ENCODE measurements at regions not wholly inside any gene's neighbourhood (a gene's known extent, or its start where the extent isn't known, plus 50 kb on each side); places are given as distances from the start of the nearest gene placed in this dataset.

DNA sequence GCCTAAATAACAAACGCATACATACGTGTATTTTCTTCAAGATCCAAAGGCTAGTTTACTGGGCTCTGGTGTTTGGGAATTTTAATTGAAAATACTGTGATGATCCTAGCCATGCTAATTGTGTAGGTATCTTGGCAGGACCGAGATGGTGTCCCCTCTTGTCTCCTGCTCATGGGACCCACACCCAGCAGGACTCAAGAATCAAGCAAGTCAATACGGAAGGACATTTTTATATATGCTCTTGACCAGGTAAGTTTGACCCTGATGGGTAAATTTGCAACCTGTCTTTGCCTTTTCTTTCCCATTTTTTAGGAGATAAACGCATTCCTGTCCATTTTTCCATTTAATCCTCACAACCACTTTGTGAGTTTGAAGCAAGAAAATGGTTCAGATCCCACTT is 111.8 kb upstream of the MYCN start:
- no peak for DNase-seq

DNA sequence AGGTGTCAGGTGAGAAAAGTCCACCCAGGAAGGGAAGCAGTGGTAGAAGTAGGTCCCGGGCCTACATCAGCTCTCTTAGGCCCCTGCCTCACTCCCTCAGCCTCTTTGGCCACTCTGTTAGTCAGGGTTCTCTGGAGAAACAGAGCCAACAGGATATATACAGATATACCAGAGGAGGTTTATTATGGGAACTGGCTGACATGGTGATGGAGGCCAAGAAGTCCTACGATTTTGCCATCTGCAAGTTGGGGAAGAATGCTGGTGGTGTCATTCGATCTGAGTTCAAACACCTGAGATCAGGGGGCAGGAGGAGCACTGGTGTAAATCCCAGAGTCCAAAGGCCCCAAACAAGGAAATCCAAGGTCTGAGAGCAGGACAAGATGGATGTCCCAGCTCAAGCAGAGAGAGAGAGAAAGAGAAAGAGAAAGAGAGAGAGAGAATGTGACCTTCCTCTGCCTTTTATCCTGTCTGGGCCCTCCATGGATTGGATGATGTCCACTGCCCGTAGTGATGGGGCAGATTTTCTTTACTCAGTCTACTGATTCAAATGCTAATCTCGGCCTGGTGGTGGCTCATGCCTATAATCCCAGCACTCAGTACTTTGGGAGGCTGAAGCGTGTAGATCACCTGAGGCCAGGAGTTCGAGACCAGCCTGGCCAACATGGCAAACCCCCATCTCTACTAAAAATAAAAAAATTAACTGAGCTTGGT is 111.1 kb upstream of the MYCN start:
- DNase-seq = no peak

DNA sequence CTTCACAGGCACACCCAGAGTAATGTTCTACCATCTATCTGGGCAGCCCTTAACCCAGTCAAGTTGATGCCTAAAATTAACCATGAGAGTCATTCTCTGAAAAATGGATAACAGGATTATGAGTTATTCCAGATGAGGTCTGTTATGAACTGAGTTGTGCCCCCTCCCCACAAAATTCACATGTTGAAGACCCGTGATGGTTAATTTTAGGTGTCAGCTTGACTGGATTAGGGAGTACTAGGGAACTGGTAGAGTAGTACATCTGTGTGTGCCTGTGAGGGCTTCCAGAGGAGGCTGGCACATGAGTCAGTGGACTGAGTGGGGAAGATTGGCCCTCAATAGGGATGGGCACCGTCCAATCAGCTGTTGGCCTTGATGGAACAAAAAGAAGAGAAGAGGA is 110.4 kb upstream of the MYCN start:
- DNase-seq = no peak

DNA sequence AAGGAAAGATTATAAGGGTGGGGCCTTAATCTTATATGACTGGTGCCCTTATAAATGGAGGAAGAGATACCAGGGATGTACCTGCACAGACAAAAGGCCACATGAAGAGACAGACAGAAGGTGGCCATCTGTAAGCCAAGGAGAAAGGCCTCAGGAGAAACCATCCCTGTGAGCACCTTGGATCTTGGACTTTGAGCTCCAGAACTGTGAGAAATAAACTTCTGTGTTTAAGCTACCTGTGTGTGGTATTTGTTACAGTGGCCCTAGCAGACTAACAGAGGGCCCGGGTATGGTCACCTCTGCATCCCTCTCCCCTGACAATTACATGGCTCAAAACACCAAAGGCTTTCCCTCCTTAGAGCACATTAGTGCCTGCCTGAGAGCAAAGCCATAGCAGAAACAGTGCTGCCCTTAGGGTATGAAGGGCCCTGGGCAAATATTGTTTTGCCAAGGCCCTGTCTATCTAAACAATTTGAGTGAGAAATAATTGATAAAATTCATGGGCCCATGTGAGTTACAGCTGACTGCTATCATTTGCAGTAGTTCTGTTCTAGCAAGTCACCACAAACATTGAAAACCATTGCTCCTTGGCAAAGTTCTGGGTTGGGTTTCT is 109.3 kb upstream of the MYCN start:
- no peak for DNase-seq

DNA sequence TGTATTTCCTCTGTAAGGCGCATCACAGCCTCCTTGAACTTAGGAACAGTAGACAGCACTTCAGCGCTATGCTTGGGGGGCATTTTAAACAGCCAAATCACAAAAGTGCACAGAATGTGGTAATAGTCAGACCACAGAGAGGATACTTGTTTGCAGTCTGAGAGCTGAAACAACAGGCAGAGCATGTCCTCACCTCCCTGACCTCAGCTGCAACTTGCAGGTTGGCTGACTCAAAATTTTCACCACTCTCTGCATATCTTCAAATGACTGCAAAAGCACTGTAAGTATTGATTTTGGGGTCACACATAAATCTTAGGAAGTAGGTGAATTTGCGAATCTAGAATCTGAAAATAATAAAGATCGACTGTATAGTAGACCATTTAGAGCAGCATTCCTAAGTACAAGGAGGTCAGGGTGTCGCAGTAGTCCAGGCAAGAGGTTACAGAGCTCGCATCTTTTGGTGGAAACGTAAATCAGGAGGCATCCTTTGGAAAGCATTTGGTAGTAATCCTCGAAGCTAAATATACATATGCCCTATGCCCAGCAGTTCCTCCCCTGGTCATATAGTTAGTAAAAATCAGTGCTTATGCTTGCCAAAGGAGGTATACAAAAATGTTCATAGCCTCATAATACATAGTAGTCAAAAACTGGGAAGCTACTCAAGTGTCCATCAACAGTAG is 108.2 kb upstream of the MYCN start:
- no peak for DNase-seq

DNA sequence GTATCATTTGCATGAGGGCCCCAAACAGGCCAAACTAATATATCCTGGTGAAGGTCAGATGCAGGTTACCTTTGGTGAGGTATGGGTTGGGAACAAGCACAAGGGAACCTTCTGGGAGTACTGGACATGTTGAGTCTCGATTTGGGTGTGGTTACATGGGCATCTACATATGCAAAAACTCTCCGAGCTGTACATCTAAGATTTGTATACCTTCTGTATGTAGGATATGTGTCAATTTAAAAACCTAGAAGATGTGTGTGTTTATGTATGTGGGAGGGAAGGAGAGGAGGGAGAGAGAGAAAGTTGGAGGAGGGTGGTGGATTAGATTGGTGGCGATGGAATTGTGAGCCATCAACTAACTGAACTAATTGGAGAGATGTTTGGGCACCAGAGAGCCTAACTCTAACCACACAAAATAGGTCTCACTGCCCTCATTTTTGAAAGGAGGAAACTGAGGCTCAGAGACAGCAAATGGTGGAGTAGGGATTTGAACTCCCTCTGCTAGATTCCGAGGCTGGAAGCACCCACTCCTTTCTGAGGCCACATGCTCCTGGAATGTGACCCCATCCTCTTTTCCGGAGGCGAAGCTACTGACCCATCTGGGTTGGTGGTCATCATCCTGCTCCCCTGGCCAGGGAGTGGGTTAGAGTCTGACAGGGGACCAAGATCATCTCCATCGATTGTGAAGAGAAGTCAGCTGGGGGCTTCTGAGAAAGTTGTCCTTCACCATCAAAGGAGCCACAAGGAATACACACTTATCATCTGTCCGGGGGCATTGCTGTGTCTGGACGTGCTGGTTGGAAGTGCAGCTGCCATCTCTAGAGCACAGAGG is 107.3 kb upstream of the MYCN start:
- DNase-seq = no peak

DNA sequence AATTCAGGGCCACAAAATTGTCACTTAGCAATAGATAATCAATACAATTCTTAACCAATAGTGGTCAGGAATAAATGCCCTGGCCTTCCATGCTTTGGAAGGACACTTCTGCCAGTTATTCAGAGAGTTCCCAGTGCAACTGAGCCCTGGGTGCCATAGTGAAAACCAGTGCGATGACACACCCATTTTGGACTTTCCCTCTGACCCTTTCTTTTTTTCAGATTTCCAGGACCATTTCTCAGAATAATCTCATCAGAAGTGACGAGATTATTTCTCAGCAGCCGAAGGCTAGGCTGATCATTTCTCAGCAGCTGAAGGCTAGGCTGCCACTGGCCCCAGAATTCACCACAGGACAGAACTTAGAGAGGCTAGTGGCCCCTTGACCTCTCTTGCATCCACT is 106.6 kb upstream of the MYCN start:
- no peak for DNase-seq

DNA sequence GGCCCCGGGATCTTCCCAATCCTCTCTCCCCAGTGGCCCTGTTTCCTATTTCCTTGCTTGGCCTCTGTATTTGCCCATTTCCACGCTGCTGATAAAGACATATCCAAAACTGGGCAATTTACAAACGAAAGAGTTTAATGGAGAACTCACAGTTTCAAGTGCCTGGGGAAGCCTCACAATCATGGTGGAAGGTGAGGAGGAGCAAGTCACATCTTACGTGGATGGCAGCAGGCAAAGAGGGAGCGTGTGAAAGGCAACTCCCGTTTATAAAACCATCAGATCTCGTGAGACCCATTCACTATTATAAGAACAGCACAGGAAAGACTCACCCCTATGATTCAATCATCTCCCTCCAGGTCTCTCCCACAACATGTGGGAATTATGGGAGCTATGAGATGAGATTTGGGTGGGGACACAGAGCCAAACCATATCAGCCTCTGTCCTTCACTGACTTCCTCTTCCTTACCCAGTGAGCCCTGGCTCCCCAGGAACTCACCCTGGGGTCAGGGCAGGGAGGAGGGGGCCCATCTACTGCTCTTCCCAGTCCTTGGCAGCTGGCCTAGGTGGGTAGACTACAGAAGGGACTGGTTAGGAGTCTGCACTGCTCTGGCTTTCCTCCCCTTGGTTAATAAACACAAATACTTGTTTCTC is 105.8 kb upstream of the MYCN start:
- no peak for DNase-seq

DNA sequence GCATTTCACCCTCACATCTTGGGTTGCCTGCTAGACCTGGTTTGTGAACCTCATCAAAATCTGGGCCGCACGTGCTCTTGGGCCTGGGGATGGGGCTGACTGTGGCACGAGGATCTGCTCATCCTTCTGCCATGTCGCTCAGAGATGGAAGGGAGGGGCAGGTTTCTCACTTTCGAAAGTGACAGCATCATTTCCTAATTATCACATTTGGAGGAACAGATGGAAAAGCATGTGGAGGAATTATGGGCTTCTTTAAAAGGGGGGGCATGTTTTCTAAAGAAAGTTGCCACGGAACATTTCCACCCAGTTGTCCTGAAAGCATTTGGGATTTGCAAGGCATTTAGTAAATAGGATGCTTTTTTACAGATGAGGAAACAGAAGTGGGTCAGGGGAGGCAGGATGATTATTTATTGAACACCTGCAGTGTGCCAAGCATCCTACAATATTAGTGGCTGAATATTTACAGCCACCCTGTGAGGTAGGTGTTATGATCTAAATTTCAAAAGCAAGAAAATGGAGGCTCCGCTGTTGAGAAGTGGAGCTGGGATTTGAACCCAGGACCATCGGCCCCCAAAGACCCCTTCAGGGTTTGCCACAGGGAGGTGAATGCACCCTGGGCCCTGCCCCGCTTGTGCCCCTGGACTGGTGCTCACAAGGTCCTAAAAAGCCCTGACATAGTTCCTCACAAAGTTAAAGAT is 104.2 kb upstream of the MYCN start:
- no peak for DNase-seq

DNA sequence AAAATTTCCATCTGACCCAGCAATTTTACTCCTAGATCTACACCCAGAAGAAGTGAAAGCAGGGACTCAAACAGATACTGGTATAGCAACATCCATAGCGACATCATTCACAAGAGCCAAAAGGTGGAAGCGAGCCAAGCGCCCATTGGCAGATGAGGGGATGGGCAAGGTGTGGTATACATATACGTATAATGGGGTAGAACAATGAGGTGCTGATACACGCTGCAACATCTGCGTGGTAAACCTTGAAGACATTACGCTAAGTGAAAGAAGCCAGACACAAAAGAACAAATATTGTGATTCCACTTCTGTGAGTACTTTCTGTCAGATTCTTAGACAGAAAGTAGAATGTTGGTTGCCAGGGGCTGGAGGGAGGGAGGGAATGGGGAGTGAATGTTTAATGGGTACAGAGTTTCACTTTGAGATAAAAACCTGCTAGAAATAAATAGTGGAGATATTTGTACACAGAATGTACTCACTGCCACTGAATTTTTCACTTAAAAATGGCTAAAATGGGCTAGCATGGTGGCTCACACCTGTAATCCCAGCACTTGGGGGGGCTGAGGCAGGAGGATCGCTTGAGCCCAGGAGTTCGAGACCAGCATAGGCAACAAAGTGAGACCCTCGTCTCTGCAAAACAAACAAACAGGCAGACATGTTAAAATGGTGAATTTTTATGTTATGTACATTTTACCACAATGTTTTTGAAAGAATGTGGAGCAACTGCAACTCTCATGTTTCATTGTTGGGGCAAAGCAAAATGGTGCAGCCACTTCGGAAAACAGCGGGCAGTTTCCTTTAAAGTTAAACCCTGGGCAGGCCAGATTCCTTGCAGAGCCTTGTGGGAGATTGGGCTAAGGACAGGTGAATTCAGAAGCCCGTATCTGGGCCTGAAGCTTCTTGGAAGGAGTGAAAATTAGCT is 103.4 kb upstream of the MYCN start:
- DNase-seq = no peak

DNA sequence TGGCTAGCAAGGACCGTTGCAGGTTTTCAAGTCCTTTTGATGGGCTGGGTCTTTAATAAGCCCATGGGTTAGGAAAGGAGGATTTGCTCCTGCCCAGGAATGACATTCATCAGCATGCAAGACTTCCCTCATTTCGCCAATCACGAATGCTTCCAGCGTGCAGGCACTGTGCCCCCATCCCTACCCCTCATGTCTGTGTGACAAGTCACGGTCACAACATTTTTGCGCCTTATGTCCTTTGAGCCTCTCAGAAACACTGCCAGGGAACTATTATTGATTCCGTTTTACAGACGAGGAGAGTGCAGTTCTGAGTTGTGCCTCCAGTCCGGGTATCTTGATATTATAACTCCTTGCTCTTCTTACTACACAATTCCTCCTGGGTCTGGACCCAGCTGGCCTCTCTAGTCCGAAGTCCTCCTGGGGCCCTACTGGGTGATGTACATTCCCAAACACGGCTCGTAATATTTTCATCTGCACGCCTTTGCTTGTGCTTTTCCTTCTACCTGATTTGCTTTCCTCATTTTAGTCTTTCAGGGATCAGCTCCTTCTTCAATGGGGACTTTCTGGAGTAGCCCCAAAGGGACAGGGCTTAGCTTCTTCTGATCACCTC is 101.8 kb upstream of the MYCN start:
- DNase-seq = no peak

DNA sequence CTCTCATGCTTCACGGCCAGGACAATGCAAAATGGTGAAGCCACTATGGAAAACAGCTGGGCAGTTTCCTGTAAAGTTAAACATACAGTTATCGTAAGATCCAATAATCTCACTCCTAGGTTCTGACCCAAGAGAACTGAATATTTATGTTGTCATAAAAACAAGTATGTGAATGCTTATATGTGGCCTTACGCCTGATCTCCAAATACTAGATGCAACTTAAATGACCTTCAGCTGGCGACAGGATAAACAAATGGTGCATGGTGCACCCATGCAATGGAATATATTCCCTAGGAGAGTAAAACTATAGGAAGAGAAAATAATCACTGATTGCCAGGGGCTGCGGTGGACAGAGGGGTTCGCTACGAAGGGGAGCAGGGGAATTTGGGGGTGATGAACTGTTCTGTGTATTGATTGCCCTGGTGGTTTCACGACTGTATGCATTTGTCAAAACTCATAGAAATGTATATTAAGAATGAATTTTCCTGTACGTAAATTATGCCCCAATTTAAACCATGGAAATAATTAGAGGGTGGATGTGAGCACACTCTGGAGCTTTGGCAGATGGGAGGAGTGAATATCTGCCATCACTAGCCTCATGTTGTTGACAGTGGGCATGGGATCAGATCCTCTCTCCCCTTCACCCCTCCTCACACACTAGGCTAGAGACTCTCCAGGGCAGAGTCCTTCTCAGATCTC is 100.8 kb upstream of the MYCN start:
- no peak for DNase-seq

DNA sequence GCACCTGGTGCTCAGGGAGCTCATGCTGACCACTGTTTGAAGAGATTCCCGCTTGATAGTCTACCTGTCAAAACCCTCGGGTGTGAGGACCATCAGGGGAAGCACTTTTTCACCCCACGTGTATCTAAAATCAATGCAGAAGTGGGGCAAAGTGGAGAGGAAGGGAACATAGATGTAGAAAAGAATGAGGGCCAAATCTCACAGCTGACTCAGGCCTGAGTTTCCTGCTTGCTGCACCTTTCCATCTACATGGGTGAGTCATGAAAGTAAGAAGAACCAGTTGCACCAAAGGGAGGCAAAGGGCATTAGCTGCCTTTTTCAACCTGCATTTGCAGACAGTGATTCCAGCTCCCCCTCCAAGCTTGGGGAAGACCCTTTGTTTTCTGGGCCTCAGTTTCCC is 100.2 kb upstream of the MYCN start:
- DNase-seq = no peak

DNA sequence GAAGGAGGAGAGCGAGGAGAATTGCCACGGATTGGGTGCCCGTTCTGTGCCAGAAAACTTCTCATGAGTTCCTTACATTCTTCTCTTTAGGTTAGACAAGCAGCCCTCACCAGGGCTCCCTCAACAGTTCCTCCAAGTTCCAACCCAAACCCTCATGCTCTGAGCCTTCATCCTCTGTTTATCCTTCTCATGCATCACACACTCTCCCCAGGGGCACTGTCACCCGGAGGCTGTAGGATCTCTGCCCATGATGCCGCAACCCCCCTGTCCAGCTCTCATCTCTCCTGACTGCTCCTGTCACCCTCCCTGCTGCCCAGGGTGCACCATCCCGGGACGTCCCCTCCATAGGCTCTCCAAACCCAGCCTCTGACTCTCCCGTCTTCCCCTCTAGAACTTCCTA is 99.4 kb upstream of the MYCN start:
- no peak for DNase-seq

DNA sequence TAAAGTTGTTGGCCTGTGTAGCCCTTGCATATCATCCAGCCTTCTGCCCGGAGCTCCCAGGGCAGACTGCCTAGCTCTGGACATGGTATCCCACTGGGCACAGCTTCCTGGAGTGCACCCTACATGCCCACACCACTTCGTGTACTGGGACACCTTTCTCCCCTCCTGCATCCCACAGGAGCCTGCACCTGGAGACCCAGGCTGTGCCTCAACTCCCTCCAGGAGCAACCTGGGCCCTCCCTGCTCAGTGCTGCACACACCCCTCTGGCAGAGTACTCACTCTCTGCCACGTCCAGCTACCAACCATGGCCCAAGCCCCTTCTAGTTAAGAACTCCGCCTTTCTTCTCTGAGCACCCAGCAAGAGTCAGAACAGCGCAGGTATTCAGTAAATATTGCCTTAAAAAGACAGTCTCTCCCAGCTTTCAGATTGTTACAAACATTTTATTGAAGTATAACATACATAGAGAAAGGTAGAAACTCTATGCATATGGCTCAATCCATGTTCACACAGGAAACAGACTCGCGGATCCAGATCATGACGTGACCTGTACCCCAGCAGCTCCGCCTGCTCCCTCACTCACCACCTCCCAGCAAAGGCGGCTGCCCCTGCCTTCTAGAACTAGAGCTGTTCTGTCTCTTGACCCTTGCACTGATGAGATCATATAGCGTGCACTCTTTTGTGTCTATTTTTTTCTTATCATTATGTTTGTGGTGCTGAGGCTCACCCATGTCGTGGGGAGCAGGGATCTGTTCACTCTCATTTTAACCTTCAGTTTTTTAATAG is 98.4 kb upstream of the MYCN start:
- no peak for DNase-seq

DNA sequence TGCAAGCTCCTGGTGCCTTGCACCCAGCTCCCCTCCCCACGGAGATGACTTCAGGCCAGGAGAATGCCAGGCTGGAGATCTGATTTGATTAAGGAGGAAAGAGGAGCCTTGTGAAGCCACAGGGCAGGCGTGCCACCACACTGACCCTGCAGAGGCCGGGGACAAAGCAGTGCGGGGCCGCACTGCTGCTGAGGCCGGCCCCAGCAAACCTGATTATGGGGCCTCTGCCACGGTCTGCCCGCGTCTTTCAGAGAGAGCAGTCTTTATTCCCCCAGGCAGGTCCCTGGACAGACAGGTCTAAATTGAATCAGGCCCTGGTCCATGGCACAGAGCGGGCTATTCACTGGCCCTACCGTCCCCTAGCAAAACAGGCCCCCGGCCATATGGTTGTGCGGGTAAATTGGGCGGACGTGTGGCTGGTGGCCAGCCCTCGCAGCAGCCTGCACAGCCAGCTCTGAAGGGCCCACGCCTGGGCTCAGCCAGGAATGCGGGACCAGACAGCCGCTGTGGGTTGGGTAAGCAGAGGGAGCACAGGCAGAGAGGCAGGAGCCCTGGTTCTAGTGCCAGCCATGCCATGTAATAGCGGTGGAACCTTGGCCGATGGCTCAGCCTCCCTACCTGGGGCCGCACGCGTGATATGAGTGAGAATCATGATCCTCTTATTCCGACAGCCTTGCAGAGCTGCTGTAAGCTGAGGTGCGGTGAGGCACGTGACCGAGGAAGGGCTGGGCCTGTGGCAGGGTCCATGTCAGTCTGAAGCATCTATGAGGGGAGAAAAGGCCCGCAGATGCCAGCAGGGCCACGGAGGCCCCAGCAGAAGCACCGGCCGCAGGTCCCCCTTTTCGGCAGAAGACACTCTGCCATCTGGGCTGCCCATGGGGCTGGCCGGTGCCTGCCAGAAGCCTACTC is 97.3 kb upstream of the MYCN start:
- DNase-seq = no peak

DNA sequence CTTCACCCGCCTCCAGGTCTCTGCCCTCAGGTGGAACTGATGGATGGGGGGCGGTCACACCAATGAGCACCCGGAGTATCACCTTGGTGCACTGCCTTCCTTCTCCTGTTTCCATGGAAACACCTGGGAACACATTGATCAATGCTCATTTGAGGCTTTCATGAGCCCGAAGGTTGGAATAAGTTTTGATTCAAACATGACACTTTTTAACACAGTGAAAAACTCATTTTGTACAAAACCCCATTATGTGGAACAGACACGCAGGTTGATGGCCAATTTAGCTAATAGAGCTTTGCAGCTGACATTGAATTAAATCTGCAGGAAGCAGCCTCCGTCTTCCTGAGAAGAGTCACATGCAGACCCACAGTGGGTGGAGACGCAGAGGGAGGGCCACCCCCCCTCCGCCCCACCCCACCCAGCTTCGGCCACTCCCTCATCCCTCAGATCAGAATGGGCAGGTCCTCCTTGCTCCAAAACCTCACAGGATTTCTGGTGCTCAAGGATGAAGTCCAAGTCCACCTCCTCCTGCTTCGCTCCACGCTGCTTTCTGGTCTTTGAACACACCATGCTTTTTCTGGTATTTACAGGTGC is 96.0 kb upstream of the MYCN start:
- DNase-seq = no peak

DNA sequence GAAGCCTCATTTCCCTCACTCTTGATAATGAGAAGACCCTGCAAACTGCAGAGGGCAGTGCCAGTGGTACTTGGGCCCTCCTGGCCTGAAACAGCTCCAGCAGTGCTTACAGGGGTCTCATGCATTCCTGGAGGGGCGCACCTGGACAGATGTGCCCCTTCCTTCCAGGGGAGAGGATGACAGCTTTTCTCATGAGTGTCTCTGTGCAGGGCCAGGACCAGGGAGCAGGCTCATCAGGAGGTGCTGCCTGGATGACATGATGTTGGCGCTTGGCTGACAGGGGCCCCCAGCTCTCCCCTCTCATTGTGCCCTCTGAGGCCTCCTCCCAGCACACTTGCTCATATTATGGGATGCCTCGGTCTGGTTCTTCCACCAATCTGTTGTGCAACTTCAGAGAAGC is 95.1 kb upstream of the MYCN start:
- no peak for DNase-seq

All from DMS153 (cell line).